Lower lobe of right lung (tissue), 2 donors: ENCODE measurements at regions not wholly inside any gene's neighbourhood (a gene's known extent, or its start where the extent isn't known, plus 50 kb on each side); places are given as distances from the start of the nearest gene placed in this dataset.

Experiments used
- ATAC-seq, 2 donors: fragments of 200-7000 bp; cut with Tn5 transposase; one replicate each; pipeline ENCODE4 v1.9.1; 2020 to 2022; ENCODE audit warnings: mild to moderate bottlenecking in 2 of 2, moderate library complexity in 2 of 2
- DNase-seq: peaks from one replicate; pipeline ENCODE4 v3.0.0-alpha.2; 2020
- H3K27ac ChIP-seq: fragments of 200-600 bp; one replicate; pipeline ENCODE4 v1.8.0; 2022
- H3K27me3 ChIP-seq: fragments of 200-600 bp; one replicate; pipeline ENCODE4 v1.8.0; 2022; ENCODE audit warnings: low read depth
- H3K36me3 ChIP-seq: fragments of 200-600 bp; one replicate; pipeline ENCODE4 v1.8.0; 2022; ENCODE audit warnings: mild to moderate bottlenecking
- H3K4me1 ChIP-seq: fragments of 200-600 bp; one replicate; pipeline ENCODE4 v1.8.0; 2022
- H3K4me3 ChIP-seq: fragments of 200-600 bp; one replicate; pipeline ENCODE4 v1.8.0; 2022; ENCODE audit warnings: mild to moderate bottlenecking
- H3K9me3 ChIP-seq: fragments of 200-600 bp; one replicate; pipeline ENCODE4 v1.8.0; 2022
- CTCF ChIP-seq: fragments of 200-600 bp; IDR thresholded peaks from one replicate; pipeline ENCODE4 v1.8.0; 2022; ENCODE audit warnings: antibody characterized with exemption, mild to moderate bottlenecking
- intact Hi-C: fragments of 100-400 bp; cut with DNase I; formaldehyde crosslinking; loops from one replicate; pipeline ENCODE4 v1.11.0; 2022
- donor health status: DM: no; HTN: yes; CAD: no; lungs with severe emphysema.

DNA sequence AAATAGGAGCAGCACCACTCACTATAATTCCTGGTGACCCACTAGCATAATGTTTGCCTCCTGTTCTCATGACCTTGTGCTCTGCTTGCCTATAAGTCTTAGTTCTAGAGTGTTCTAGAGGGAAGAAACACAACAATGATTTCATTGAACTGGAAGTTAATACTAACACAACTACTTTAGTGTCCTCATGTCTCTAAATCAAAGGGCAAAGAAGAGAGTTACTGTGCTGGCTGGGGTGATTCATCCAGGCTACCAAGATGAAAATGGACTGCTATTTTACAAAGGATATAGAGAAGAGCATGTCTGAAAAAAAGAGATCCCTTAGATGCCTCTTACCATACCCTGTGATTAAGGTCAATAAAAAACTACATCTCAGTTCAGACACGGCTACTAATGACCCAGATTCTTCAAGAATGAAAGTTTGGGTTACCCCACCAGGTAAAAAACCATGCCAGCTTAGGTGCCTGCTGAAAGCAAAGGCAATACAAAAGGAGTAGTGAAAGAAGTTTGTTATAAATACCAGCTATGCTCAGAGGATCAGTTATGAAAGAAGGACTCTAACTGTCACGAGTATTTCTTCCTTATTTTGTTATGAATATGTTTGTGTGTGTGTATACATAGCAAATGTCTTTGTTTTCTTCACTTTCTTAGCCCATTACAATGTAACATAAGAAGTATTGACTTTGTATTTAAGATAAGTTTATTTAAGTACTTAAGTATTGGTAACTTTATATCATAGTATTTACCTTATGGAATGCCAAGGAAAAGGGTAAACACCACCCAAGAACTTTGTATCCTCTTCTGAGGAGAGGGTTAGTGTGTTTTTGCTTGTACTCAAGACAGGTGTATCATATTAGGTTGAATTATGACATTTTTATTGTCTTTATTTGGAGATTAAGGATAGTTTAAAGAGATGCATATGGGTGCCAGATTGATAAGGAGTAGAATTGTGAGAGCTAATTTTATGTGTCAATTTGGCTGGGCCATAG is 314.1 kb upstream of the PTGER4 start:
- DNase-seq: no peak

GRCh38 chr5:40364441-40364840 is 315.3 kb upstream of the PTGER4 start:
- no peak overlapping the region for H3K4me3 ChIP-seq
- H3K27ac ChIP-seq: no peak overlapping the region
- intact Hi-C loops: no loop called here
- no peaks in the 10 kb centered on the region for H3K9me3 ChIP-seq
- H3K27me3 ChIP-seq: no peaks in the 10 kb centered on the region
- DNase-seq: no peak
- H3K36me3 ChIP-seq: no peaks in the 10 kb centered on the region
- no peaks in the 10 kb centered on the region for H3K4me1 ChIP-seq
- ATAC-seq: no peak
- no peak for TF ChIP-seq CTCF

More for the DNA sequence above, 314.1 kb upstream of the PTGER4 start:
- H3K4me1 ChIP-seq: no peaks in the 10 kb centered on the region
- peaks cover under 1% of the 10 kb centered on the region for H3K9me3 ChIP-seq
- intact Hi-C loops: no loop called here
- no peaks in the 10 kb centered on the region for H3K27me3 ChIP-seq
- H3K27ac ChIP-seq: no peak overlapping the region
- TF ChIP-seq CTCF: no peak
- no peaks in the 10 kb centered on the region for H3K36me3 ChIP-seq
- ATAC-seq: no peak
- H3K4me3 ChIP-seq: no peak overlapping the region

DNA sequence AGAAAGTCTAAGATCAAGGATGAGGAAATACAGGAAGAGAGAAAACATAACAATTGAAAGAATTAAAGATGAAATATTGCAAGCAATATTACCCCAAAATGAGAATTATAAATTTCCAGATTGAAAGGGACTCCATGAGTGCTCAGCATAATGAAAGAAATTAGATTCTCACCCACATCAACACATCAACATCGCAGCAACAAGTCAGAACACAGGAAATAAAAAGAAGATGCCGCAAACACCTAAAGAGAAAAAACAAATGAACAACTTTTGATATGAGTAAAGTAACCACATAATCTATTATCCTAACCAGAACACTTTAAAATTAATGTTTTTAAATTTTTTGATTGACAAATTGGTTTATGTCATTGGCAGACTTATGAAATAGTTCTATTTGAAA is 318.3 kb upstream of the PTGER4 start:
- H3K4me1 ChIP-seq: peaks cover 10% of the 10 kb centered on the region
- no peak overlapping the region for H3K4me3 ChIP-seq
- intact Hi-C loops: no loop called here
- ATAC-seq (peak in 1 of 2 donors; percentile 28), DNase-seq (no peak)
- no peaks in the 10 kb centered on the region for H3K36me3 ChIP-seq
- H3K9me3 ChIP-seq: no peaks in the 10 kb centered on the region
- TF ChIP-seq CTCF: no peak
- H3K27ac ChIP-seq: no peak overlapping the region
- H3K27me3 ChIP-seq: no peaks in the 10 kb centered on the region

GRCh38 chr5:40360685-40361084 is 319.0 kb upstream of the PTGER4 start:
- Histone ChIP-seq H3K9me3 (no peaks in the 10 kb centered on the region), H3K4me3 (no peak overlapping the region), H3K4me1 (peaks cover 10% of the 10 kb centered on the region), H3K27ac (no peak overlapping the region), H3K36me3 (no peaks in the 10 kb centered on the region), H3K27me3 (no peaks in the 10 kb centered on the region)
- DNase-seq (no peak), ATAC-seq (no peak)
- no peak for TF ChIP-seq CTCF
- intact Hi-C loops: no loop called here

DNA sequence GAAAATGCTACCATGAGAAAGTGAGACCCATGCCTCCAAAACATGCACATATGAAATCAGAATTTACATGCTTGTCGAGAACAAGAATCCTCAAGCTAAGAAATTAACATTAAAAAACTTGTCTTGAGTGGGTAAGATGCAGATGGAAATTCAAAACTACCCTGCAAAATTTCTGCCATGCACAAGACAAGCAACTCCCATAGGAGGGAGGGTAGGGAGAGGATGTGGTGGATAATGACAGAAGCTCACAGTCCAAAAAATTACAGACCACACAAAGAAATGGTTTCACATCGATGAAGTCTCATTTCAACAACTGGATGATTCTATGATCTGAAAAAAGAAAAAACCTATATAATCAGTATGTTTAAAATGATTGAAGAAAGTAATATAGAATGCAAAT is 319.9 kb upstream of the PTGER4 start:
- no peak overlapping the region for H3K27ac ChIP-seq
- ATAC-seq (no peak), DNase-seq (no peak)
- peaks cover 10% of the 10 kb centered on the region for H3K4me1 ChIP-seq
- intact Hi-C loops: no loop called here
- H3K9me3 ChIP-seq: no peaks in the 10 kb centered on the region
- no peak for TF ChIP-seq CTCF
- no peaks in the 10 kb centered on the region for H3K36me3 ChIP-seq
- H3K4me3 ChIP-seq: no peak overlapping the region
- H3K27me3 ChIP-seq: no peaks in the 10 kb centered on the region
